Muscle layer of colon (tissue), 2 donors: ENCODE measurements at regions not wholly inside any gene's neighbourhood (a gene's known extent, or its start where the extent isn't known, plus 50 kb on each side); places are given as distances from the start of the nearest gene placed in this dataset.

Experiments used
- H3K27ac ChIP-seq: one replicate; pipeline ENCODE4 v1.7.0; 2013; ENCODE audit warnings: low read depth, mild to moderate bottlenecking, low read length, moderate library complexity
- H3K27me3 ChIP-seq, 2 donors: one replicate each; pipeline ENCODE4 v1.7.0; 2013; ENCODE audit warnings: low read length in 2 of 2, mild to moderate bottlenecking in 2 of 2; ENCODE audit not compliant: insufficient read depth in 2 of 2, control insufficient read depth in 1 of 2
- H3K36me3 ChIP-seq: one replicate; pipeline ENCODE4 v1.7.0; 2013; ENCODE audit warnings: mild to moderate bottlenecking, low read length; ENCODE audit not compliant: insufficient read depth
- H3K4me1 ChIP-seq: one replicate; pipeline ENCODE4 v1.7.0; 2013; ENCODE audit warnings: mild to moderate bottlenecking, low read length; ENCODE audit not compliant: insufficient read depth
- H3K4me3 ChIP-seq, 2 donors: one replicate each; pipeline ENCODE4 v1.7.0; 2013; ENCODE audit warnings: low read length in 2 of 2, low read depth in 1 of 2, mild to moderate bottlenecking in 1 of 2, moderate library complexity in 1 of 2
- H3K9ac ChIP-seq: one replicate; pipeline ENCODE4 v1.7.0; 2013; ENCODE audit warnings: low read length
- H3K9me3 ChIP-seq: one replicate; pipeline ENCODE4 v1.7.0; 2013; ENCODE audit warnings: mild to moderate bottlenecking, low read length
- donor health status: abdominal sarcoma.
- donor health status: Adenocarcinoma of cecum.

DNA sequence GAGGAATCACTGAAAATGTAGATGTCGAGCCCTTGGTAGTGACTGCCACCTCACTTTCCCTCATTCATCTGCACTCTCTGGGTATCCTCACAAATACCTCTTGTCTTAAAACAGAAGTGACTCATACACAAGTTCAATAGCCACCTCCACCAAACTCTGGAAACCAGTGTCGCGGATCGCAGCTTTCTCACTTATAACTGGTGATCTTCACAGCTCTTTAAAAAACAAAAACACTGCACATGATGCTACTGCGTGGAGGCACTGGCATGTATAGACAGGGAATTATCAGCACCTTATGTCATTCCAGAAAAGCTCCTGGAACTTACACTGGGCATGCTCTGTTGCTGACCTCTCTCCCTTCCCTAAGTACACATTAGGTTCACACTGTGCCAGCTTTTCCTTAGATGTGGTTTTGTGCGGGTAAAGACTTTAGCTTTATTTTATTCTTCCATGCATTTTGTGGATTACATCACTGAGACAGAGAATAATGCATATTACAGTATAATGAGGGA, 425.5 kb upstream of the CADM1 start:
- Histone ChIP-seq H3K27ac (peak overlapping the region; percentile 27), H3K4me3 (no peak overlapping the region), H3K9me3 (no peaks in the 10 kb centered on the region), H3K27me3 (no peaks in the 10 kb centered on the region), H3K9ac (no peak overlapping the region), H3K36me3 (no peaks in the 10 kb centered on the region), H3K4me1 (peaks cover 26% of the 10 kb centered on the region)

DNA sequence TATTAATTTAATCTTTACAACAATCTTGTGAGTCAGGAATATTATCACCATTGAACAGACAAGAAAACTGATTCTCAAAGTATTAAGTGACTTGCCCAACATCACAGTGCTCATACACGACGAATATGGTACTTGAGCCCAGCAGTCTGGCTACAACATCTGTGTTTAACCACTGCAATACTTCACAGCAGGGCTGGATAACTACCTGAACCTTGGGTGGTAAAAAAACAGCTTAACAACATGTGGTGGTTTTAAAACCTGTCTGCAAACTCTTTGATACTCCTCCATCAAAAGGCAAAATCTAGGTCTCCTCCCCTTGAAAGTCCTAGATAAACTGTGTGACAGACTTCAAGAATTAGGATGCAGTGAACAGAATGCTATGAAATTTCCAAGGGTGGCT, 424.6 kb upstream of the CADM1 start:
- no peak overlapping the region for H3K4me3 ChIP-seq
- no peaks in the 10 kb centered on the region for H3K36me3 ChIP-seq

DNA sequence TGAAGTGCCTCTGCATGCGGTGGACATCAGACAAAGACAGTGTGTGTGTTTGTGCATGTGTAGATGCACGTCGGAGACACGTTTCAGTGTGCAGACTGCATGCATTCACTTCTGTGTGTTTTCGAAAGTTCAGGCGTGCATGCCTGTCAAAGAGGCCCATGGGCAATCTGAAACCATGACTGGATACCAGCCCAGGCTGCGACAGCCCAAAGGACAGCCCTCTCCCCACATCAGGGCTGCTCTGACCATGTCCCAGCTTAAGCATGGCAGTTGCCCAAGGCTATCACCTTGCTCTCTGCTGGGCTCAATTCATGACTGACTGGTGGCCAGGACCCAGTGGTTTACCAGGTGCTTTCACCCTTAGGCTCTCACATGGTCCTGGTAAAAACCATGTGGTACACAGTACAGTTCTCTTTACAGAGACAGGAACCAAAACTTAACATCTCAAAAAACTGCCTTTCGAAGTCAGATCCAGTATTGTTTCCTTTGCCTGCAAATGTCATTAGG, 423.7 kb upstream of the CADM1 start:
- no peaks in the 10 kb centered on the region for H3K9me3 ChIP-seq

More for the DNA sequence above, 424.6 kb upstream of the CADM1 start:
- H3K9me3 ChIP-seq = no peaks in the 10 kb centered on the region
- H3K27ac ChIP-seq = no peak overlapping the region
- no peak overlapping the region for H3K9ac ChIP-seq
- H3K27me3 ChIP-seq = no peaks in the 10 kb centered on the region
- H3K4me1 ChIP-seq = peaks cover 26% of the 10 kb centered on the region

DNA sequence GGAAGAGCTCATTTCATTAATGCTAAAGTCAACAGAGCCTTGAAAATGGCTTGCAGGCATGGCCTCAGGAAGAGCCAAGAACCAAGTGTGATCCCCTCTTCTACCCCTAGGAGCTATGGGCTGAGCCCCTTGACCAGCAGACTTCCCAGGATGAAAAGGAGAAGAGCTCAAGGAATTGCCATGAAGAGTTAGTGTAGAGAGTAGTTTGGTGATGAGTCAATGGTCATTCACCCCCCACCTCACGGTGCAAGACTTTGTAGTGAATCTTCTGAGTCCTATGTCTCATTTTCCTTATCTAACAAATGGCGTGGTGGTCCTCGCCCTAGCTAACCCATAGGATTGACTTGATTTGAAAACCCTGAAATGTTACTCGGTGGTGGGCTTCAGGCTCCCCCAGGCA, 422.4 kb upstream of the CADM1 start:
- H3K9ac ChIP-seq = no peak overlapping the region
- H3K27ac ChIP-seq = no peak overlapping the region
- H3K4me3 ChIP-seq = no peak overlapping the region
- no peaks in the 10 kb centered on the region for H3K36me3 ChIP-seq
- no peaks in the 10 kb centered on the region for H3K9me3 ChIP-seq
- H3K27me3 ChIP-seq = no peaks in the 10 kb centered on the region
- peaks cover 25% of the 10 kb centered on the region for H3K4me1 ChIP-seq

More for the DNA sequence above, 423.7 kb upstream of the CADM1 start:
- Histone ChIP-seq H3K36me3 (no peaks in the 10 kb centered on the region), H3K27me3 (no peaks in the 10 kb centered on the region), H3K9ac (no peak overlapping the region), H3K27ac (no peak overlapping the region), H3K4me3 (no peak overlapping the region), H3K4me1 (peaks cover 26% of the 10 kb centered on the region)

DNA sequence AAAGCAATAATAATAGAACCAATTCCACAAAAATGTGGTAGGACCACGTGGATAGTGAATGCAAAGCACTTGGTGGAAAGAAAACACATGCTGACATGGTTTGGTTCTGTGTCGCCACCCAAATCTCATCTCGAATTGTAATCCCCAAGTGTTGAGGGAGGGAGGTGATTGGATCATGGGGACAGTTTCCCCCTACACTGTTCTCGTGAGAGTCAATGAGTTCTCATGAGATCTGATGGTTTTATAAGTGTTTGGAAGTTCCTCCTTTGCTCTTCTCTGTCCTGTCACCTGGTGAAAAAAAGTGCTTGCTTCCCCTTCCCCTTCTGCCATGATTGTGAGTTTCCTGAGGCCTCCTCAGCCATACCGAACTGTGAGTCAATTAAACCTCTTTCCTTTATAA, 421.9 kb upstream of the CADM1 start:
- no peak overlapping the region for H3K4me3 ChIP-seq
- peaks cover 21% of the 10 kb centered on the region for H3K4me1 ChIP-seq
- no peaks in the 10 kb centered on the region for H3K36me3 ChIP-seq
- no peaks in the 10 kb centered on the region for H3K9me3 ChIP-seq
- H3K27me3 ChIP-seq = no peaks in the 10 kb centered on the region
- H3K9ac ChIP-seq = no peak overlapping the region
- no peak overlapping the region for H3K27ac ChIP-seq

DNA sequence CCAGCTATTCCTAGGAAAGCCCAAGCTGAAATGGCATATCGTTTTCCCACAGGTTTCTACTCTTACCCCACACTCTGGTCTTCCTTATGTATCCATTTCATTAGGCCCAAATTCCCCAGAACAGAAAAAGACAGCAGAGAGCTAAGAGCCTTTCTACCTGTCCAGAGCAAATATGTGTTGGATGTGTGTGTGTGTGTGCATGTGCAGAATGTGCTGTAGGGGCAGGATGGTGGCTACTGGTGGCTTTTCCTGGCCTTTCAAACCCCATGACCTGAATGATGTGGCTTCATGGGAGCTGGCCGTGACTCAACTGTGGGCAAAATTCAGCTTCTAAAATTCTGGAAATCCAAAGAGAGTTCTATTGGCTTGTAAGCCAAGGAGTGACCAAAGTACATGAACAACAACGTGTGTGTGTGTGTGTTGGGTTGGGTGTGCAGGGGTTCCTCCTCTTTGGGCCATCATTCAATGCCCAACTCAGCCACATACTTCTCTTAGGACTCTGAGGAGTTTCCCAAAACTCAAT, 421.4 kb upstream of the CADM1 start:
- no peak overlapping the region for H3K27ac ChIP-seq
- no peak overlapping the region for H3K4me3 ChIP-seq
- no peaks in the 10 kb centered on the region for H3K27me3 ChIP-seq
- no peaks in the 10 kb centered on the region for H3K36me3 ChIP-seq
- no peaks in the 10 kb centered on the region for H3K9me3 ChIP-seq
- no peak overlapping the region for H3K9ac ChIP-seq
- H3K4me1 ChIP-seq = peaks cover 15% of the 10 kb centered on the region

DNA sequence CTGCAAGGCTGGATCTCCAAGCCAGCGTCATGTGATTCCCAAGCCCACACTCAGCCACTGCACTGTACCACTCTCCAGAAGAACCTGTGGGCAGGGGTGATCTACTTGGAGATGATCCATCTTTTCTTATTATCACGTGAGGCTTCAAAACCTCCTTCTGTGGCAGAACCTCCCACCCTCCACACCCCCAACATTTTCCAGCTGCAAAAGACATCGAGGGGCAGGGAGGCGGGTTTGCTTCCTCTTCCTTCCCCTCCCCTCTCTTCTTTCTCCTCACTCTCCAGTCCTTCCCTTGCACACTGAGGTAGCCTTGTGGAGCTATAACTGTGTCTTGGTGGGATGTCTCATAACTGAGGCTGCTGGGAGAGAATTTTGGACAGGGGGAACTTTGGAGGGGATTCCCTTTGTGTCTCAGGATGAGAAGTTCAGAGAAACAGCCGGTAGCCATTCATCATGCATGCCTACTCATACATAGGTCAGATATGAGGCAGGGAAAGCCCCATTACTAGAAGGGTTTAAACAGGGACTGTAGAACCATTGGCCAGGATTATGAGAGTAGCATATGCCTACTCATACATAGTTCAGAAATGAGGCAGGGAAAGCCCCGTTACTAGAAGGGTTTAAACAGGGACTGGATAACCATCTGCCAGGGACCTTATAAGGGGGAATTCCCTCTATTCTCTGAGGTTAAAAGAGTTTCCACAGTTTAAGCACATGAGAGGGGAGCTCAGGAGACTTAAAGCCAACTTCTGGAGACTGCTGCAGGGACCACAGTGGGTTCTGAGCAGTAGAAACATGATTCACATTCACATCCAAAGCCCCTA, 420.7 kb upstream of the CADM1 start:
- no peak overlapping the region for H3K4me3 ChIP-seq
- H3K9ac ChIP-seq = no peak overlapping the region
- H3K27ac ChIP-seq = no peak overlapping the region
- no peaks in the 10 kb centered on the region for H3K27me3 ChIP-seq
- no peaks in the 10 kb centered on the region for H3K36me3 ChIP-seq
- H3K4me1 ChIP-seq = peaks cover 9% of the 10 kb centered on the region
- no peaks in the 10 kb centered on the region for H3K9me3 ChIP-seq

DNA sequence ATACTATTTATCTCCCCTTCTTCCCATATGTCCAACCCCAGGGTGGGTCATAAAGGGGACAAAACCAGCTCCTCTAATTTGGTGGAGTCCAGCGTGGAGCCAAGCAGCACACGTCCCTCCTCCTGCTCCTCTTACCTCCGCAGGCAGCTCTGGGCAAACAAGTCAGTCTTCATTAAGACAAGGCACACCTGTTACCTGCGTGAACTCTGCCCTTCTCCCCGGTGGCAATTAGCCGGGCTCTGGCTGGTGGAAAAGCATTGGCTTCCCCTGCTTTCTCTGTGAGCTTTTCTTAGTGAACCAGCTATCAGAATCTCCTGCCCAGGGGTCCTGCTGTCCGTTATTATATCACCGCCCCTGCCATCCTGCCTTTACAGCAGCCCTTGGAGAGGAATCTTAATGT, 418.7 kb upstream of the CADM1 start:
- H3K4me1 ChIP-seq = peaks cover 12% of the 10 kb centered on the region
- no peak overlapping the region for H3K27ac ChIP-seq
- no peaks in the 10 kb centered on the region for H3K9me3 ChIP-seq
- no peak overlapping the region for H3K9ac ChIP-seq
- H3K36me3 ChIP-seq = no peaks in the 10 kb centered on the region
- no peak overlapping the region for H3K4me3 ChIP-seq
- H3K27me3 ChIP-seq = no peaks in the 10 kb centered on the region

DNA sequence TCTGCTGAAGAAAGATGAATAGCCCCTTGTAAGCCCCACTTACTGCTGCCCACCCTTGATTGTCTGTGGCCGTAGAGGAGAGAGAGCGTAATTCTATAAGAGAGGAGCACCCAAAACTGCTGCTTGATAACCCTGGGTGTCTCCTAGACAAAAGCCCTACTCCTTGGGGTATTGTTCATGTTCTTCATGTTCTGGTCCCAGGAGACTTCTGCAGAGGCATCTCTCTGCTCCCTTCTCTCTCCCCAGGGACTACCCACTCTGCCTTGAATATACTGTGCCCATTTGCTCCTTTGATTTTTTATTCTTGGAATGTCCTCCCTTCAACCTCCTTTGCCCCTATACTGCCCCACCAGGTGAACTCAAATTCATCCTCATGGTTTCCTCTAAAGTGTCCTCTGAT, 417.8 kb upstream of the CADM1 start:
- no peak overlapping the region for H3K27ac ChIP-seq
- H3K36me3 ChIP-seq = no peaks in the 10 kb centered on the region
- H3K4me3 ChIP-seq = no peak overlapping the region
- H3K4me1 ChIP-seq = peaks cover 12% of the 10 kb centered on the region
- no peak overlapping the region for H3K9ac ChIP-seq
- H3K9me3 ChIP-seq = no peaks in the 10 kb centered on the region
- H3K27me3 ChIP-seq = no peaks in the 10 kb centered on the region

DNA sequence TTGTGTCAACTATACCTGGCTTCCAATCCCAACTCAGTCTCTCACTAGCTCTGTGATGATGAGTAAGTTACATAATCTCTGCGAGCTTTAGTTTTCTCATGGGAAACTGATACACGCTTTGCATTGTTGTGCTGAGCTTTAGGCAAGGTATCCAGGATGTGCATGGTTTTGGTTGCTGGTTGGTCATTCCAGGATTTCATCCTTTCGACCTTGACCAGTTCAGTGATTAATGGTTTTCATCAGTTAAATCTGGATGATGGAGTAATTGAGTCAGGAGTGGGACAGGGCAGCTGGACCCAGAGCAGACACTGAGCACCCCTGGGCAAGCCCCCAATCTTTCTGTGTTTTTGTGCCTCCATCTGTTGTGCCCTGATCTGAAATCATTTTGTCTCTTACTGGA, 417.3 kb upstream of the CADM1 start:
- H3K4me1 ChIP-seq = peaks cover 12% of the 10 kb centered on the region
- no peaks in the 10 kb centered on the region for H3K9me3 ChIP-seq
- no peak overlapping the region for H3K27ac ChIP-seq
- H3K4me3 ChIP-seq = no peak overlapping the region
- no peaks in the 10 kb centered on the region for H3K36me3 ChIP-seq
- no peak overlapping the region for H3K9ac ChIP-seq
- no peaks in the 10 kb centered on the region for H3K27me3 ChIP-seq

DNA sequence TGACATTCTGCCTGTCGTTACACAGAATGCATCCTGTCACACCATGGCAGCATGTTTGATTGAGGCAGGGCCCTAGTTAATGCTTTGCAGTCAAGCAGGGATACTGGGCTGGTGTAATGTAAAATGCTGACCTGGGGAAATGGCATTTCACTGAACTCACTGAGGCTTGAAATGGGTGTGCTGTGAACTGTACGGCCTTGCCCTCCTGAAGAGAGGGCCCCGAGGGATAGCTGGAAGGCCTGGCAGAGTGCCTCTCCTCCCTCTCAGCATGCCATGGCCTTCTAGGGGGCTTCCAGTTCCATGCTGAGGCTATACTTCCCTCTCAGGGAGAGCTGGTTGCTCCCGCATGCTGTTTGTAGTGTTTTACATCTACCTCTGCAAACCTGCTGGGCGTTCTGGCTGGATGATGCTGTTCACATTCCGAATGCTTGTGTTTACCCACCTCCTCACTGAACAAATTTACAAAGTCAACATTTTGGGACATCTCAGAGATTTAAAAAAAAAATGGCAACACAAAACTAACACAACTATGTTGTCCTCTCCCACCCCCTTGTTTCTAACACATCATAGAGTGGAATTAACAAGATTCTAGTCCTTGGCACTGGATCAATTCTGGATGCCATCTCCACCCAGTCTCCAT, 416.7 kb upstream of the CADM1 start:
- H3K27ac ChIP-seq = no peak overlapping the region

More for the DNA sequence above, 416.7 kb upstream of the CADM1 start:
- Histone ChIP-seq H3K4me1 (peaks cover 12% of the 10 kb centered on the region), H3K9me3 (no peaks in the 10 kb centered on the region), H3K36me3 (no peaks in the 10 kb centered on the region), H3K27me3 (no peaks in the 10 kb centered on the region), H3K4me3 (no peak overlapping the region), H3K9ac (no peak overlapping the region)
